COLO829 (cell line): ENCODE measurements at regions not wholly inside any gene's neighbourhood (a gene's known extent, or its start where the extent isn't known, plus 50 kb on each side); places are given as distances from the start of the nearest gene placed in this dataset.

Experiments
- DNase-seq: peaks from one replicate; pipeline ENCODE4 v3.0.0; 2012; ENCODE audit warnings: low spot score

DNA sequence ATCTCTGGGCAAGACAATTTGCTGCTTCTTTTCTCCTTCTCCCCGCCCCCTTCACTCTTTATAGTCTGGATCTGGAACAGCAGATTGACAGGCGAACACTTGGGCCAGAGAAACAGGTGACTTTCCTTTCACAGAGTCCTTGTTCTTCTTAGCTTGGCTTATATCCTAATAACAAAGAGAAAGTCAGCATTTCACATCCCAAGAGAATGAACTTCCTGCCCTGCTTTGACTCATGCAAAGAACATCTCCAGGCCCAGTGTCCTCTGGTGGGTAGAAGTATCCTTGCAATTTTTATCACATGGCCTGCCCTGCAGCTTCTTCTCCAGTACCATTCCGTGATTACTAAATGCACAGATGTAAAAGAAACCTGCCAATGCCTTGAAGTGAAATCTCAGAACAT lies 764.4 kb downstream of the ADGRL2 start:
- peak; percentile 64 for DNase-seq

DNA sequence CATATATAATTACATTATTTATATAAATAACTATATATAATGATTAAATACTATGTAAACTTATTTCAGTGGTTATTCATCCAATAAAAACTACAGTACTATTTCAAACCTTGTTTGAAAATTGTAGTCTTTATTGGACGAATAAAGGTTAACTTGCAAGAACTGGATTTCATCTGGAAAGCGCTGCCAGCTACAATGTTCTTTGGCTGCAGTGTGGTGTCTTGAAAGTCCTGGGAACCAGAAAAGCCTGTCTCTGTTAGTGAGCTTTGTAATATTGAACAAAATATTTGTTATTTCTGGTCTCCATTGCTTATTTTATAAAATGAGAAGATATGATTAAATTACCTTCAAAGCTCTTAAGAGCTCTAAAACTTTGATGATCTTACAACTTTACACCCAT lies 763.6 kb downstream of the ADGRL2 start:
- DNase-seq = no peak

DNA sequence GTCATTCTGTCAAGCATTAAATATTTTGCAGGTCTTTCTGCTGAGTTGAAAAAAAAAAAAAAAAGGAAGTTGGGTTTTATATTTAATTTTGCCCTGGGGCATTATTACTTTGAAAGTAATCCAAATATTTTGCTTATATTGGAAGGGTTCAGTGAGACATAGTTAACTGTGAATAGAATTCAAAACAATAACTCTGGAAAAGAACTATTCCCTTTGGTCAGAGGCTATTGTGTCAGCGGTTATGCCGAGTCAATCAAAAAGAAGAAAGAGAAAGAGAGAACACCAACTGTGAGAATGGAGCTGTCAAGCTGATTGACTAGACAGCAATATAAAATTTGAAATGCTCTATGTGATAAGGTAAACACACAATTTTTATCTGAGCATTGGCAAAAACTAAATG lies 761.7 kb downstream of the ADGRL2 start:
- no peak for DNase-seq

DNA sequence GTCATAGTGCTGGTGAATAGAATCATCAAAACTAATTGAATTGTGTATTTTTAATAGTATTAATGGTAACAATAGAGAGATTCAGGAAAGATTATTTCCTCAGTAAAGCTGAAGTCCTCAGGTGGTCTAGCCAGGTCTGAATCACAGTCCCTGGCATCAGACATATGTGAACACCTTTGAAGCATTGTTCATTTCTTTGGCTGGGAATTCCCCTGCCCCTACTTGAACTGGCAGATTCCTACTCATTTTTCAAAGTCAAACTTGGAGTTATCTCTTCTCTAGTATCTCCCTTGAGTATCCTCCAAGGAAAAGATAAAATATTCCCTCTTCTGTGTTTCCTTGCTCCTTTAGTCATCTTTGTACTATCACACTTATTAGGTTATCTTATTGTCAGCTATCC lies 759.8 kb downstream of the ADGRL2 start:
- no peak for DNase-seq

DNA sequence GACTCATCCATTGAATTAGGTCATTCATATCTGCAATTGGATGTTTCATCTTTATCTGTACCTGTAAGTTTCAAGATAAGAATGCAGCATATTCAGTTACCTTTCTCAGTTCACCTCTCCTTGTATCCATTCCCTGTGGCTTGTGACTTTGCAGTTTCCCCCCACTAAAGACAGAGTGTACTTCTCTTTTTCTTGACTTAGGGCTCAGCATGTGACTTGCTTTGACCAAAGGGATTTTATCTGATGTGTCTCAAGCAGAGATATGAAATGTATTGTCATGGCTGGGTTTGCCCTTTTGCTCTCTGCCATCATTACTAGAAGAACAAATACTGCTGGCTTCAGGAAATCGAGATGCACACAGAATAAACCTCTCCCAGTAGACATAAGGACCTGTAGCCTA lies 754.8 kb downstream of the ADGRL2 start:
- no peak for DNase-seq

DNA sequence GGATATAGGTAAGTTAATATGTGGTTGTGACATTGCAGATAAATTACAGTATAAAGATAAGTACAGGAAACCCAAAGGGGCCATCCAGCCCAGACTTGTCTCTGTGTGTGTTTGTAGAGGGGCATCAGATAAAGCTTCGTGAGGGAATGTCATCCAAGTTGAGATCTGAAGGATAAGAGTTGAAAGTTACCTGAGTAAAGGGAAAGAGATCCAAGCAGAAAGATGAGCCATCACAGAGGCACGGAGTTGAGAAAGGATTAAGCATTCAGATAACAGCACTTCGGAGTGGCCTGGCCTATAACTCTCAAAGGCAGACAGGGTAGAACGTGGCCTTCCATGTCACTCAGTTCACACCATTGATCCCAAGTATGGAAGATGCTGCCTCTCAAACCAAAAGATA lies 749.1 kb downstream of the ADGRL2 start:
- DNase-seq = no peak

DNA sequence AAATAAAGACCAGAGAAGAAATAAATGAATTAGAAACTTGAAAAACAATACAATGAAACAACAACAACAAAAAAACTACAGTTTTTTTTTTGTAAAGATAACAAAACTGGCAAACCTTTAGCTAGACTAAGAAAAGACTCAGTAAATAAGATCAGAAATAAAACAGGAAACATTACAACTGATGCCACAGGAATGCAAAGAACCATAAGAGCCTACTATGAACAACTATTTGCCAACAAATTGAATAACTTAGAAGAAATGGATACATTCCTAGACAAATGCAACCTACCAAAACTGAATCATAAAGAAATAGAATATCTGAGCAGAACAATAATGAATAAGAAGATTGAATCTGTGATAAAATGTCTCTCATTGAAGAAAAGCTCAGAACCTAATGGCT lies 742.0 kb downstream of the ADGRL2 start:
- no peak for DNase-seq

DNA sequence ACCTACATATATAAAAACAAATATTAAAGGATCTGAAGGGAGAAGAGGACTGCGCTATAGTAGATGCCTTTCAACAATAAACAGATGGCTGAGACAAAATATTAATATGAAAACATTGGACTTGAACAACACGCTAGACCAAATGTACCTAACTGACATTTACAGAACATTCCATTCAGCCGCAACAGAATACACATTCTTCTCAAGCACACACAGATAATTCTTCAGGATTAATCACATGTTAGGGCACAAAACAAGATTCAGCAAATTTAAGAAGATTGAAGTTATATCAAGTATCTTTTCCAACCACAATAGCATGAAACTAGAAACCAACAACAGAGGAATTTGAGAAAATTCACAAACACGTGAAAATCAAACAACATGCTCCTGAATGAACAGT lies 741.4 kb downstream of the ADGRL2 start:
- no peak for DNase-seq

DNA sequence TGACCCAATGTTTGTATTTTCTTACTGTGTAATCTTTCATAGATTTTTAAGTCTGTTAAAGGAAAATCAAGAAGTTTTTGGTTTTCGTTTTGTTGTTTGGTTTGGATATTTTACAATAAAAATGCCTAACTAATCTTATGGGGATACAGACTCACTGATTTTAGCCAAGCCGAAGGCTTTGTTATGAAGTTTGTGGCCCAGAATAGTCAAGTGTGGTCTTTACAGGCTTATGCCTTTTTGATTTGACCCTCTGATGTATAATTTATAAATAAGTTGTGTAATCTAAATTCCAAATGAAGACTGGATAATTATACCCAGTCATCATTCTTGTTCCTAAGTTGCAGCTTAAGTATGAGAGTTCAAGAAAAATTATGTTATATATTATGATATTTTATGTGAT lies 739.3 kb downstream of the ADGRL2 start:
- DNase-seq = no peak

DNA sequence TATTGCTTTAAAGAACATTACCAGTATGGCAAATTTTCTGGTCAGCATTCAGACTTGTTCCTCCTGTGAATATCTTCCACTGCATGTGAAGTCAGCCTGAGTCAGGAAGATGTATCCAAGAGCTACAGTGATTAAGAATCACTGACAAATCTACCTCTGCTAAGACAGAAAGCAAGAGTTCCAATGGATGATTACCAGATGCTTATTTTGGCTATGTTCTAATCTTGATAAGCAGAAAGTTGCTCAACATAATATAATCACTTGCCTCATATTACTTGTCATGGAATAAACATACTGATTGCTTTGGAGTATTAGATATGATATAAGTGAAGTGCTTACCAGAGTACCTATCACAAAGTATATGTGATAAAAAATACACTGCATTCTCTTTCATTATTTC lies 738.1 kb downstream of the ADGRL2 start:
- no peak for DNase-seq

DNA sequence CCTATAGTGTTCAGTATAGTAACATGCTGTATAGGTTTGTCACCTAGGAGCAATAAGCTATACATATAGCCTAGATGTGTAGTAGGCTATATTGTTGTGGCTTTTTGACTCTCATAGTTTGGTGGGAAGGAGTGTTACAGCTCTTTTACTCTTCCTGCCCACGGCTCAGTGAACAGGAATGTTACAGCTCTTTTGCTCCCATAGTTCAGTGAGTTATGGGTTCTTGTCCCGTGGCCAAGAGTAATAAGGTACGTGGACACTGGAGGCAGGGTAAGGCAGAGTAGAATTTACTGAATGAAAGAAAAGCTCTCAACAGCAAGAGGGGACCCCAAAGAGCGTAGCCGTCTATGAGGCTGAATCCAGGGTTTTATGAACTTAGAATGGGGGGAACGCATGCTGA lies 734.3 kb downstream of the ADGRL2 start:
- DNase-seq = no peak

DNA sequence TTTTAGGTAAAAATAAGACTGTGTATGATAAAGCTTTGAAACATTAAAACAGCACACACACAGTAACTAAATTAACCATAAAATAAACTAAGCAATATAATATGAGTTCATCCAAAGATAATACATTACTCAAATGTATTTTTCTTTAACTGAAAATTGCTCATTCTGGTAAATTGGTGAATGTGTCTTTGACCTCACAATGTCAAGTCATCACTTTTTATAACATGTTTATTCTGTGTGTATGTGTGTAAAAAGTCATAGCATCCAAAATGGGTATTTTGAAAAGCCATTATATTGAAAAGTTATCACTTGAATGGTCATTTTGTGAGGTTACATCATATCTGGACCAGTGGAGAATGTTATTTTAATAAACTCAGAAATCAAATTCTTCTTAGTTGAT lies 724.6 kb downstream of the ADGRL2 start:
- DNase-seq = no peak

DNA sequence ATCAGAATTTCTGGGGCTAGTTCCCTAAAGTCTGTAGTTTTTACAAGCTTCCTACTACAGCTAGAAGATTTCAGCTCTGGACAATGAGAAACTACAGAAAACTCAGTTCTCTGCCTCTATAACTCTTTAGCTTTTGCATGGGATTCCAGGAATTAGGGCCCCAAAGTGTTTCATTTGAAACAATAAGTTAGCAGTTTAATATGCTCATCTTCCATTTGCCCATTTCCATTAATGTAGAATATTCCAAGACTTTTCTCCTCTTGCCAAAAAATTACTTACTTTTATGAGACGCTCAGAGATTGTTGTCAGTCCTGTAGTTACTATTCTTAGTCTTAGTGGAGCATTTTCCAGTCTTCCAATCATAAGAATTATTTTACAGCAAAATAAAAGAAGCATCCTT lies 719.9 kb downstream of the ADGRL2 start:
- no peak for DNase-seq

DNA sequence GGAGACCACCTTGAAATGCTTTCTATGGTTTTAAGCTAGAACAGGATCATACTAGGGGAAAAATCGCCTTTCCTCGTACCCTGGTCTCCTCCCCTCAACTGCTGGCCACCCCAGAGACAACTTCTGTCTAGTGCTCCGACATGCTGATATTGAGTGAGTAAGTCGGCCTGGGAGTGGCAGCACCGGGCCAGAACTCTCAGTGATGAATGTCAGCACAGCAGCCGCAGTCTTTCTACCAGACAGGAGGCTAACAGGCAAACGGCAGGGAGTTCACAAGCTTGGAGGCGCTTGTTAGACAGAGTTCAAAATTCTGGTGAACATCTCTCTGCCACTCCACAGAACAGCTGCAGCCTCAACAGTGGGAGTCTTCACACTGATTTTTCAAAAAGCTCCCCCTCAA lies 716.9 kb downstream of the ADGRL2 start:
- DNase-seq = no peak

DNA sequence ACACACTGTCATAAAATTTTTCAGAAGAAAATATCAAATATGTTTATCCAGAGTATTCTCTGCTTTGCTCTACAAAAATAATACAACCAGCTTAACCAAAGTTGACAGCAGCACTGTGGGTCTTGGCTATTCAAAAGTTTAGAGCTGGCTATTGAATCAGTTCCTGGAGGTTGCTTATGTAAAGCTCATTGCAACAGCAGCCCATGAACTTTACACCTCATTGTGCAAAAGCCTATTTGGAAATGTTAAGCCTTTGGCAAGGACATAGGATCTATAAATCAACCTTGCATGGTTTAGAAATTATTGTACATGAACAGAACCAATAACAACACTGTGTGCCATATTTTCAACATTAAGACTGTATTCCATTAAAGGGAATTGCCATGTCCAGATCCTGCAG lies 714.9 kb downstream of the ADGRL2 start:
- no peak for DNase-seq

DNA sequence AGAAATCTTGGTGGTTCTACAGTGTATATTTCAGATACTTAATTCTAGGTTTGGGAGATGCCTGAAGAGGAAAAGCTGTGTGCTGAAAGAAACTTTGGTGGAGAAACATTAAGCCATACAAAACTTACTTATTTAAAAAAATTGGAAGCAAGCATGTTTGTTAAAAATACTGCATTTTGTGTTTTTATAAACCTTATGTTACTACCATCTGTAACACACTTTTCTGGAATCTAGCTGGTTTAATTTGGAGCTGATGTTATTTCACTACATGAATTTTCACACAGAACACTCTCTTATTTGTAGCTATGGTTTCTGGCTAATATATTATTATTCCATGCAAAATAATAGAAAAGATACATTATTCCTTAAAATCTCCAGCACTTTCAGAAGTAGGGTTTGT lies 710.7 kb downstream of the ADGRL2 start:
- no peak for DNase-seq

DNA sequence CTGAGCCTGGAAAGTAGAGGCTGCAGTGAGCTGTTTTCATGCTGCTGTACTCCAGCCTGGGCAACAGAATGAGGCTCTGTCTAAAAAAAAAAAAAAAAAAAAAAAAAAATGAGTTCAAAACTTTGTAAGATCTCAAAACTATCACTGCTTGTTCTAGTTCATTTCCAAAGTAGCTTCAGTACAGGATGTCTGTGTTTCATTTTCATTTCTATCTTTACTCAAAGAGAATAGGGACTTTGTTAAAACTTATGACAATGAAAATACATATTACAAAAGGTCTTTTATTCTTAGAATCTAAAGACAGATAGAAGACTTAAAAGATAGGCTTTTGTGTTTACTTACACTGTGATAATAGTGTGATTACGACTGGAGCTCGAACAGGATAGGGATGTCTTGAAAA lies 709.7 kb downstream of the ADGRL2 start:
- DNase-seq = peak; percentile 27

DNA sequence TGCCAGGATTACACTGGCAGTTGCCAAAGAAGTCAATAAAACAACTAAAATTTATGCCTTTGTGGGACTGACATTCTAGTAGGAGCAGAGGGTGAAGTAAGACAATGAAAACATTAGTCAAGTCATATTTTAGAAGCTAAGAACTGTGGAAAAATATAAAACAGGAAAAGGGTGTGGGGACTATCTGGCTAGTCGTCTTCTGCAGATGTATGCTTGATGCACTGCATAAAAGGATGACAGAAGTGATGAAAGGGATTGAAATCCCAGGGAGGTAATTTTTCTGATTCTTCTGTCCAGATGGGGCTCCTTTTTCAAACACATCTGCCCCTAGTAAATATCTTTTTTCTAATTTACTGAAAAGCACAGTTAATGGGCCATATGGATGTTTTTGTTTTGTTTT lies 706.3 kb downstream of the ADGRL2 start:
- DNase-seq = no peak

DNA sequence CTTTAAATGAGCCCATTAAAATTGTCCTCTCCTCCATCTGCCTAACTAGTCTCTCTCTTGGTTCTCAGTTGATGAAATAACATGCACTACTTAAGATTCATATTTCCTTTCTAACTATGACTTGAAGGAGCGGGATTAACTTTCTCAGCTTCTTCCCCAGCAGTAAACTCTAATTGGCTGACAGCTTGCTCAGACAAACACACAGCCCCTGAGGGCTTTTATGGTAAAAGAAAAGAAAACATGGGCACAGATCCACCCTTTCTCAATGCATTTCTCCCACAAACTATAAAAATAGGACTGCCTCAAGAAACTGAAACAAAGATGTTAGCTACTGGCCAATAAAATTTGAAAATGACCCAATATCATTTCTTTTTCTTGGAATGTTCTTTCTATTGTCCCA lies 703.1 kb downstream of the ADGRL2 start:
- DNase-seq = no peak

DNA sequence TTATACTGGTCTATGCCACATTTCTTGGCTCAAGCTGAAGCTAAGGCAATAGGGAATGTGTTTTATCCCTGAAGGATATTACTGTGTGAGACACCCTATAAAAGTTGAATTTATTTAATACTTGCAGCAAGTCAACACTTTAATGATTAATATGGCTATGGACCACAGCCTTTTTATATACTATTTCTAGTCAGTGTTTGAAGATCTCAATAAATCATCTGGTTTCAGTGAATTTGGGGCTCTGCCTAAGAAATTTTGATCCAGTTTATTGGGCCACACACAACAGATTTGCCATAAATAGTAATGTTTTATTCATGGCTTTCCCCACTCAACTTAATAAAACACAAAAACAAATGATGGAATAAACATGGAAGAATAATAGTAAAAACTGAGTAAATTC lies 698.3 kb downstream of the ADGRL2 start:
- DNase-seq = no peak

DNA sequence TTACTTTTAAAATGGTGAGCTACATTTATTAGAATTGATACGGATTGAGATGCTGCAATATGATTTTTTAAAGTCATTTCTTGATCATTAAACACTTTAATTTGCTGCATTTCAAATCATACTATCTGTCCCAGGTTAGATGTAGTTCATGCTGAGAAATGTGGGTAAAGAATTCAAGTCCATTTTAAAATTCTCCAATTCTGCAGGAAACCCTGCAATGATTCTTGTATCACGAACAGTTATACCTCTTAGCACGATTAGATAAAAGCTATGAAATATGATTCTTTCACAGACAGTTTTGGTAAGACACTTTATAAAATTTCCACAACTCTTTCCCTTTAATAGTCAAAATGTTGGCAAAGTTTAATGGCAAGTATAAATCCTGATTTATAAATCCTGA lies 693.4 kb downstream of the ADGRL2 start:
- DNase-seq = no peak

DNA sequence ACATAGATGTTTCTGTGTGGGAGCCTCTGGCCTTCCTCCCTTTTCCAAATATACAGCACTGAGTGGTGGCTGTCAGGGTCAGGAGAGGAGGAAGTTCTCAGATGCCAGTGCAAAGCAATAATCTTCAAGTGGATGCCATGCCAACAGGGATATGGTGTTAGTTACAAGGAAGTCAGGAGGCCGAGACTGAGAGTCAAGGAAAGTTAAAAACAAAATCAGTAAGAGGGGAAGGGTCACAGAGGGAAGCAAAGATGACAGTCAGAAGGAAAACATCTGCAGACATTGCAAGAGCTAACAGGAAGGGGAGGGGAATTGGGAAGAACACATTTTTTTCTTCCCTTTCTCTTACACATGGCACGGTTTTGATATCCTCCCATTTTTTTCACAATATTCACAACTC lies 691.4 kb downstream of the ADGRL2 start:
- no peak for DNase-seq

DNA sequence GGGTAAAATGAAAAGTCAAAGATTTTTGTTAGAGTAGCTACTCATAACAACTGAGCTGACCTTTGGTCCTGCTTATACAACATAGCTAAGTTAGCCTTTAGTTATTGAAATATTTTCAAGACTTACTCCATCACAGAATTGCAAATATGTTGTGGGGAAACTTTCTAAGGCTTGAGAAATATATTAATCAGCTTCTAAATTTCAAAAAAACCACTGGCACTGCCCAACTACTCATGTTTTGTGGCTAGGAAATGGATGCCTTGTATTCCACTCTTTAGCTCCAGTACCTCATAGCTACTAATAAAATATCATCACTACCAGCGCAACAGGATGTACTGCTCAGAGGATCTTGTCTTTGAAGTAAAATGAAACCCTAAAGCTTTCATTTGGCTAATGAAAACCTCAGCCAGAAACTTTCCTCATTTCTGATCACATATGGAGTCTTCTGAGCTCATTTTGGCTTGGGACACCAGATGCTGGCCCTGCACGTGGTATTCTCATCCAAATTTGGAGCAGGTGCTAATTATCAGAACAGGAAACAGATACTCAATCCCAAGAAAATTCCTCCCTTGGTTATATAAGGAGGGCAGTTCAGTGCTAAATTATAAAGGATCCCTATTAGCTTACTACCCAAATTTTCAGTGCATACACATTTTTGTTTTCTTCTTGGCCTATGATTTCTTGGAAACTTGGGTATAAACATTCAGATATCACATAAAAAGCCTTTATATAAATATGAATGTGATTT lies 690.7 kb downstream of the ADGRL2 start:
- DNase-seq = no peak

DNA sequence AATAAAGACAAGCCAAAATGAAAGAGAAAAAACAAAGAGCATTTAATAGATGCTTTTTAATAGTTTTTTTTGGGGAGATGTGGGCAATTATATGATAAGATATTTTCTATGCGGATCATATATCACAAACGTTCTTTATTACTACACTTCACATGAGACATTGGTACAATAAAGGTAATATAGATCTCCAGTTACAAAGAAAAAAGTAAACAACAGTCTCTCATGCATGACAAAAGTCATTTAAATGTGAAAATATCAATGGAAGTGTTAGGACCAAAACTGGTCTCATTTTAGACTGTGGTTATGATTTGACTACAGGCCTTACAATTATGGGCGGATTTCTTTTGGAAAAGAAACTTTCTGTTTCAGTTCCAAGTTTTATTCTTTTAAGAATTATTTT lies 687.0 kb downstream of the ADGRL2 start:
- no peak for DNase-seq

DNA sequence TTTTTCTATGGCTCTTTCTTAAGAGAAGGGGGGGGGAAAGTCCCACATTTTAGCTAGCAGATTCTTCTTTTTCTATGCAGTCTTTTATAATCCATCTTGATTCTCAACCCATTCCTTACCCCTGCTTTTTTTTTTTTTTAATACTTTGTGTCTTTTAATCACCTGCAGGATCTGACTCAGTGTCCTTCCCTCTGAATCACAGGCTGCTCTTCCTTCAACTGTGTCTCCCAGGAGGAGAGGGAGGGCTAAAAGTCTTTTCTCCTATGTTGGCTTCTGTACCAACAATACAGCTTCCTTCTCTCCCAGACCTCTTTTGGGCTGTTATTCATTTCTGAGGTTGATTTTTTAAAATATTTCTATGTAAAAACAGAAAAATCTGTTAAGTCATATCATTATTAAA lies 686.2 kb downstream of the ADGRL2 start:
- DNase-seq = no peak
